ENCODE measurements at regions not wholly inside any gene's neighbourhood (a gene's known extent, or its start where the extent isn't known, plus 50 kb on each side); places are given as distances from the start of the nearest gene placed in this dataset.

- no peak for TF ChIP-seq CTCF (IDR thresholded peaks at IDR 0.05; ENCODE audit: borderline replicate concordance, control extremely low read depth, extremely low read depth, insufficient read depth, missing control alignments)
- in situ Hi-C loops (cut with MboI; ENCODE audit: low sequenced_read_pairs, unreplicated experiment), result no loop called here
- no peak for DNase-seq (ENCODE audit: low spot score)
These were observed 339.4 kb upstream of the SLCO3A1 start for GRCh38 chr15:91514147-91514546.

GRCh38 chr15:91515188-91515754, 338.2 kb upstream of the SLCO3A1 start:
- DNase-seq (ENCODE audit: low spot score), result no peak

GRCh38 chr15:91516866-91517265, 336.6 kb upstream of the SLCO3A1 start:
- no peak for TF ChIP-seq CTCF (IDR thresholded peaks at IDR 0.05; ENCODE audit: borderline replicate concordance, control extremely low read depth, extremely low read depth, insufficient read depth, missing control alignments)
- no peak for DNase-seq (ENCODE audit: low spot score)
- in situ Hi-C loops (cut with MboI; ENCODE audit: low sequenced_read_pairs, unreplicated experiment), result no loop called here

More at GRCh38 chr15:91515188-91515754, 338.2 kb upstream of the SLCO3A1 start:
- in situ Hi-C loops (cut with MboI; ENCODE audit: low sequenced_read_pairs, unreplicated experiment), result no loop called here
- TF ChIP-seq CTCF (IDR thresholded peaks at IDR 0.05; ENCODE audit: borderline replicate concordance, control extremely low read depth, extremely low read depth, insufficient read depth, missing control alignments), result no peak

- no peak for TF ChIP-seq CTCF (IDR thresholded peaks at IDR 0.05; ENCODE audit: borderline replicate concordance, control extremely low read depth, extremely low read depth, insufficient read depth, missing control alignments)
- in situ Hi-C loops (cut with MboI; ENCODE audit: low sequenced_read_pairs, unreplicated experiment), result no loop called here
- no peak for DNase-seq (ENCODE audit: low spot score)
These were observed 335.9 kb upstream of the SLCO3A1 start for GRCh38 chr15:91517491-91518200.

- no peak for TF ChIP-seq CTCF (IDR thresholded peaks at IDR 0.05; ENCODE audit: borderline replicate concordance, control extremely low read depth, extremely low read depth, insufficient read depth, missing control alignments)
- DNase-seq (ENCODE audit: low spot score), result no peak
- in situ Hi-C loops (cut with MboI; ENCODE audit: low sequenced_read_pairs, unreplicated experiment), result no loop called here
These were observed 332.7 kb upstream of the SLCO3A1 start for GRCh38 chr15:91520850-91521249.

GRCh38 chr15:91521548-91521947, 332.0 kb upstream of the SLCO3A1 start:
- DNase-seq (ENCODE audit: low spot score), result no peak
- in situ Hi-C loops (cut with MboI; ENCODE audit: low sequenced_read_pairs, unreplicated experiment), result no loop called here
- TF ChIP-seq CTCF (IDR thresholded peaks at IDR 0.05; ENCODE audit: borderline replicate concordance, control extremely low read depth, extremely low read depth, insufficient read depth, missing control alignments), result no peak

Measured in GM13976 (cell line).